Thyroid gland (tissue), 4 donors: ENCODE measurements at regions not wholly inside any gene's neighbourhood (a gene's known extent, or its start where the extent isn't known, plus 50 kb on each side); places are given as distances from the start of the nearest gene placed in this dataset.

Source experiments
- DNase-seq, 2 donors: peaks; one replicate each; pipeline ENCODE4 v3.0.0-alpha.2; 2019
- H3K27ac ChIP-seq, 3 donors: fragments of 200-600 bp; sonication (generic); 1 replicate in 2 of 3; 2 replicates in 1 of 3; pipeline ENCODE4 v1.5.1; 2016 to 2019; ENCODE audit warnings: mild to moderate bottlenecking in 1 of 3, moderate library complexity in 1 of 3
- H3K27me3 ChIP-seq: fragments of 200-600 bp; sonication (generic); one replicate; pipeline ENCODE4 v1.5.1; 2019
- H3K36me3 ChIP-seq, 2 donors: fragments of 200-600 bp; sonication (generic); one replicate each; pipeline ENCODE4 v1.5.1; 2016 to 2019
- H3K4me1 ChIP-seq, 2 donors: fragments of 200-600 bp; sonication (generic); one replicate each; pipeline ENCODE4 v1.5.1; 2017 to 2019
- H3K4me3 ChIP-seq, 3 donors: fragments of 200-600 bp; sonication (generic); replicated peaks in 1 of 3; 1 replicate in 2 of 3; 2 replicates in 1 of 3; pipeline ENCODE4 v1.5.1; 2016; ENCODE audit warnings: mild to moderate bottlenecking in 1 of 3
- H3K9me3 ChIP-seq: fragments of 200-600 bp; sonication (generic); one replicate; pipeline ENCODE4 v1.5.1; 2017
- CTCF ChIP-seq, 6 experiments: fragments of 200-600 bp in 3 of 6; fragments of 450-650 bp in 3 of 6; sonication (generic) in 3 of 6; IDR thresholded peaks; one replicate each; pipeline ENCODE4 v1.5.1; 2016 to 2019; ENCODE audit warnings: antibody characterized with exemption in 6 of 6, mild to moderate bottlenecking in 2 of 6, inconsistent platforms in 1 of 6, moderate library complexity in 1 of 6
- POLR2A ChIP-seq, 2 donors: fragments of 450-650 bp; IDR thresholded peaks; one replicate each; pipeline ENCODE4 v1.6.1; 2017; ENCODE audit warnings: antibody characterized with exemption in 2 of 2, mild to moderate bottlenecking in 2 of 2, moderate library complexity in 1 of 2
- WGBS, 2 donors: methylation state at CpG; one replicate each; pipeline ENCODE4 v1.1.5; 2017; 5-methylcytosine and 5-hydroxymethylcytosine counted together
- intact Hi-C: fragments of 100-400 bp; cut with DNase I; formaldehyde crosslinking; loops from one replicate; pipeline ENCODE4 v1.15.1; 2023

GRCh38 chr1:56433056-56433577, 146.2 kb downstream of the PLPP3 start:
- WGBS, 2 donors = 86 to 88% methylated on average over 4 of the region's 4 CpGs

GRCh38 chr1:56432166-56432971, 147.0 kb downstream of the PLPP3 start:
- DNase-seq = peak; percentile 54
- Histone ChIP-seq H3K36me3 (no peaks in the 10 kb centered on the region), H3K4me3 (no peak overlapping the region), H3K9me3 (no peaks in the 10 kb centered on the region), H3K4me1 (peaks cover 33 to 54% of the 10 kb centered on the region in 2 donors), H3K27ac (peak overlapping the region; percentile 78 to 87 (median 83)), H3K27me3 (no peaks in the 10 kb centered on the region)
- TF ChIP-seq POLR2A (IDR thresholded peaks at IDR 0.05) (no peak), CTCF (IDR thresholded peaks at IDR 0.05) (no peak)
- intact Hi-C loops = no loop called here
- 32 to 41% methylated on average over 8 of the region's 8 CpGs for WGBS, 2 donors

More at GRCh38 chr1:56433056-56433577, 146.2 kb downstream of the PLPP3 start:
- no peak for DNase-seq
- intact Hi-C loops = no loop called here
- TF ChIP-seq POLR2A (IDR thresholded peaks at IDR 0.05) (no peak), CTCF (IDR thresholded peaks at IDR 0.05) (no peak)
- Histone ChIP-seq H3K4me1 (peaks cover 33 to 60% of the 10 kb centered on the region in 2 donors), H3K4me3 (no peak overlapping the region), H3K9me3 (no peaks in the 10 kb centered on the region), H3K27ac (peak overlapping the region; percentile 78 to 87 (median 83)), H3K36me3 (no peaks in the 10 kb centered on the region), H3K27me3 (no peaks in the 10 kb centered on the region)

- Histone ChIP-seq H3K9me3 (no peaks in the 10 kb centered on the region), H3K36me3 (no peaks in the 10 kb centered on the region), H3K4me3 (no peak overlapping the region), H3K4me1 (peaks cover 31 to 41% of the 10 kb centered on the region in 2 donors), H3K27ac (no peak overlapping the region), H3K27me3 (no peaks in the 10 kb centered on the region)
- intact Hi-C loops = no loop called here
- TF ChIP-seq CTCF (IDR thresholded peaks at IDR 0.05) = no peak
- TF ChIP-seq POLR2A (IDR thresholded peaks at IDR 0.05) = no peak
- 58 to 75% methylated on average over 4 of the region's 4 CpGs for WGBS, 2 donors
- peak; percentile 22 to 28 for DNase-seq
Measured at GRCh38 chr1:56430141-56430839, 149.1 kb downstream of the PLPP3 start.

DNA sequence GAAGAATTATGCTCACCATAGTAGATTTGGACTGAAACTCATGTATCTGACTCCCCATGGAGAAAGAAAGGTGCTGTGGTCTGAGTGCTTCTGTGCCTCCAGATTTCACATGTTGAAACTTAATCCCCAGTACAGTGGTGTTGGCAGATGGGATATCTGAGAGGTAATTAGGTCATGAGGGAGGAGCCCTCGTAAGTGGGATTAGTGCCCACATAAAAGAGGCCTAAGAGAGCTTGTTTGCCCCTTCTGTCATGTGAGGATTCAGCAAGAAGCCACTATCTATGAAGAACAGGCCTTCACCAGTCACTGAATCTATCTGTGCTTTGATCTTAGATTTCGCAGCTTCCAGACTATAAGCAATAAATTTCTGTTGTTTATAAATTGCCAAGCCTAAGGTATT, 150.1 kb downstream of the PLPP3 start:
- Histone ChIP-seq H3K27ac (no peak overlapping the region), H3K4me1 (peaks cover 27 to 41% of the 10 kb centered on the region in 2 donors), H3K9me3 (no peaks in the 10 kb centered on the region), H3K36me3 (no peaks in the 10 kb centered on the region), H3K4me3 (no peak overlapping the region), H3K27me3 (no peaks in the 10 kb centered on the region)
- WGBS, 2 donors = 94 to 97% methylated on average over 2 of the region's 2 CpGs
- no peak for TF ChIP-seq CTCF (IDR thresholded peaks at IDR 0.05)
- TF ChIP-seq POLR2A (IDR thresholded peaks at IDR 0.05) = no peak
- intact Hi-C loops = no loop called here
- no peak for DNase-seq
